HEK293T (cell line): ENCODE measurements at regions not wholly inside any gene's neighbourhood (a gene's known extent, or its start where the extent isn't known, plus 50 kb on each side); places are given as distances from the start of the nearest gene placed in this dataset.

Source experiments
- FOXK2 ChIP-seq: fragments of 450-650 bp; IDR thresholded peaks from 2 replicates; pipeline ENCODE4 v1.6.1; 2016; ENCODE audit warnings: mild to moderate bottlenecking
- FOXM1 ChIP-seq: fragments of 450-650 bp; IDR thresholded peaks from 2 replicates; pipeline ENCODE4 v1.6.1; 2017; ENCODE audit warnings: mild to moderate bottlenecking, borderline replicate concordance
- HDGF ChIP-seq: fragments of 450-650 bp; IDR thresholded peaks from 2 replicates; pipeline ENCODE4 v1.6.1; 2017; ENCODE audit warnings: antibody characterized with exemption, borderline replicate concordance
- L3MBTL2 ChIP-seq: fragments of 450-650 bp; conservative IDR thresholded peaks from 2 replicates; pipeline ENCODE4 v1.6.1; 2016; ENCODE audit warnings: mild to moderate bottlenecking
- SP1 ChIP-seq: fragments of 450-650 bp; IDR thresholded peaks from 2 replicates; pipeline ENCODE4 v1.6.1; 2017
- SUZ12 ChIP-seq: fragments of 450-650 bp; IDR thresholded peaks from 2 replicates; pipeline ENCODE4 v1.6.1; 2016; ENCODE audit warnings: mild to moderate bottlenecking
- TARDBP ChIP-seq: fragments of 450-650 bp; IDR thresholded peaks from 2 replicates; pipeline ENCODE4 v1.6.1; 2016
- TF ChIP-seq, protein P1 (sequence below): fragments of 450-650 bp; IDR thresholded peaks from 2 replicates; pipeline ENCODE4 v1.6.1; 2016

DNA sequence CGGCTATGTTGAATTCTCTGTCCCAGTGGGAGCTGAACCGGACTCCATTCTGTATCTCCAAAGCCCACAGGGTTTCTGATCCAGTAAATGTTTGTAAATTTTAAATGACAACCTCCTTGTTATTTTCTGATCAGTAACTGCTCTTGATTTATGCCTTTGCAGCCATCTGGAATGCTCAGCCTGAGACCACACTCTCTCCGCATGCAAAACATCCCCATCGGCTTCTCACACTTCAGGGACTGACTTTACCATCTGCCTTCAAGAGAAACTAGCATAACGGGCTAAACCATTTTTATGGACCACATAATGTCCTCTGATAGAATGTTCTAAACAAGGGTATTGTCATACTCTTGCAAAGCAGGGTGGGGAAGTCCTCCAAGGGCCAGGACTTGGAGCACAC is 94.5 kb upstream of the FOXQ1 start:
- no peak for TF ChIP-seq L3MBTL2
- no peak for TF ChIP-seq FOXM1
- TF ChIP-seq SP1 = no peak
- no peak for TF ChIP-seq FOXK2
- no peak for TF ChIP-seq HDGF
- TF ChIP-seq, protein P1, sequence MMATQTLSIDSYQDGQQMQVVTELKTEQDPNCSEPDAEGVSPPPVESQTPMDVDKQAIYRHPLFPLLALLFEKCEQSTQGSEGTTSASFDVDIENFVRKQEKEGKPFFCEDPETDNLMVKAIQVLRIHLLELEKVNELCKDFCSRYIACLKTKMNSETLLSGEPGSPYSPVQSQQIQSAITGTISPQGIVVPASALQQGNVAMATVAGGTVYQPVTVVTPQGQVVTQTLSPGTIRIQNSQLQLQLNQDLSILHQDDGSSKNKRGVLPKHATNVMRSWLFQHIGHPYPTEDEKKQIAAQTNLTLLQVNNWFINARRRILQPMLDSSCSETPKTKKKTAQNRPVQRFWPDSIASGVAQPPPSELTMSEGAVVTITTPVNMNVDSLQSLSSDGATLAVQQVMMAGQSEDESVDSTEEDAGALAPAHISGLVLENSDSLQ = no peak
- TF ChIP-seq TARDBP = no peak
- TF ChIP-seq SUZ12 = no peak
